SK-N-SH (cell line): ENCODE measurements at regions not wholly inside any gene's neighbourhood (a gene's known extent, or its start where the extent isn't known, plus 50 kb on each side); places are given as distances from the start of the nearest gene placed in this dataset.

Experiments
- CHD2 ChIP-seq: fragments of 150-350 bp; IDR thresholded peaks from 2 replicates; pipeline ENCODE4 v1.6.1; 2018; ENCODE audit warnings: low read length; ENCODE audit not compliant: partially characterized antibody
- CTCF ChIP-seq: fragments of 200-600 bp; sonication (generic); IDR thresholded peaks from 2 replicates; pipeline ENCODE4 v1.6.1; 2017; ENCODE audit warnings: antibody characterized with exemption, mild to moderate bottlenecking, moderate library complexity
- EZH2phosphoT487 ChIP-seq: fragments of 200-600 bp; sonication (generic); IDR thresholded peaks from 2 replicates; pipeline ENCODE4 v1.6.1; 2017; ENCODE audit warnings: low read depth, mixed run types, mild to moderate bottlenecking, antibody characterized with exemption, moderate library complexity, borderline replicate concordance
- MEF2A ChIP-seq: IDR thresholded peaks from 2 replicates; pipeline ENCODE4 v1.4.0; 2012; ENCODE audit warnings: low read depth, borderline replicate concordance
- NFIC ChIP-seq: IDR thresholded peaks from 2 replicates; pipeline ENCODE4 v1.4.0; 2012; ENCODE audit warnings: borderline replicate concordance
- NRF1 ChIP-seq: IDR thresholded peaks from 2 replicates; pipeline ENCODE4 v1.6.1; 2012; ENCODE audit warnings: low read depth, mild to moderate bottlenecking, low read length
- POLR2AphosphoS5 ChIP-seq: IDR thresholded peaks from 2 replicates; pipeline ENCODE4 v1.6.1; 2012; ENCODE audit warnings: low read depth, low read length
- RAD21 ChIP-seq: IDR thresholded peaks from 2 replicates; pipeline ENCODE4 v1.6.1; 2012; ENCODE audit warnings: mild to moderate bottlenecking, low read length
- SMC3 ChIP-seq: IDR thresholded peaks from 2 replicates; pipeline ENCODE4 v1.6.1; 2012; ENCODE audit warnings: low read depth, low read length, improper control_type of control experiment
- TAF1 ChIP-seq: IDR thresholded peaks from 2 replicates; pipeline ENCODE4 v1.6.1; 2012; ENCODE audit warnings: low read depth, mild to moderate bottlenecking, low read length, moderate library complexity, borderline replicate concordance
- TF ChIP-seq, protein P1 (sequence below): IDR thresholded peaks from 2 replicates; pipeline ENCODE4 v1.4.0; 2012; ENCODE audit warnings: low read depth
- TF ChIP-seq, protein P2 (sequence below): IDR thresholded peaks from 2 replicates; pipeline ENCODE4 v1.4.0; 2012; ENCODE audit warnings: low read depth, borderline replicate concordance

- TF ChIP-seq CTCF (no peak), TAF1 (no peak), POLR2AphosphoS5 (no peak), SMC3 (no peak), NFIC (no peak), RAD21 (no peak), NRF1 (no peak), EZH2phosphoT487 (no peak), MEF2A (no peak), CHD2 (no peak)
- TF ChIP-seq, protein P1, sequence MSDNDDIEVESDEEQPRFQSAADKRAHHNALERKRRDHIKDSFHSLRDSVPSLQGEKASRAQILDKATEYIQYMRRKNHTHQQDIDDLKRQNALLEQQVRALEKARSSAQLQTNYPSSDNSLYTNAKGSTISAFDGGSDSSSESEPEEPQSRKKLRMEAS: no peak
- TF ChIP-seq, protein P2, sequence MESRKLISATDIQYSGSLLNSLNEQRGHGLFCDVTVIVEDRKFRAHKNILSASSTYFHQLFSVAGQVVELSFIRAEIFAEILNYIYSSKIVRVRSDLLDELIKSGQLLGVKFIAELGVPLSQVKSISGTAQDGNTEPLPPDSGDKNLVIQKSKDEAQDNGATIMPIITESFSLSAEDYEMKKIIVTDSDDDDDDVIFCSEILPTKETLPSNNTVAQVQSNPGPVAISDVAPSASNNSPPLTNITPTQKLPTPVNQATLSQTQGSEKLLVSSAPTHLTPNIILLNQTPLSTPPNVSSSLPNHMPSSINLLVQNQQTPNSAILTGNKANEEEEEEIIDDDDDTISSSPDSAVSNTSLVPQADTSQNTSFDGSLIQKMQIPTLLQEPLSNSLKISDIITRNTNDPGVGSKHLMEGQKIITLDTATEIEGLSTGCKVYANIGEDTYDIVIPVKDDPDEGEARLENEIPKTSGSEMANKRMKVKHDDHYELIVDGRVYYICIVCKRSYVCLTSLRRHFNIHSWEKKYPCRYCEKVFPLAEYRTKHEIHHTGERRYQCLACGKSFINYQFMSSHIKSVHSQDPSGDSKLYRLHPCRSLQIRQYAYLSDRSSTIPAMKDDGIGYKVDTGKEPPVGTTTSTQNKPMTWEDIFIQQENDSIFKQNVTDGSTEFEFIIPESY: no peak
These were observed 412.4 kb upstream of the ZNF462 start for GRCh38 chr9:106450549-106450948.
